SK-N-SH treated with all-trans-retinoic acid at 6 μM for 48 hours (cell line): ENCODE measurements at regions not wholly inside any gene's neighbourhood (a gene's known extent, or its start where the extent isn't known, plus 50 kb on each side); places are given as distances from the start of the nearest gene placed in this dataset.

Experiments used
- ATAC-seq: fragments of 200-7000 bp; cut with Tn5 transposase; 3 replicates; pipeline ENCODE4 v1.9.1; 2020; ENCODE audit warnings: mild to moderate bottlenecking, moderate library complexity
- ARNTL ChIP-seq: fragments of 450-650 bp; formaldehyde crosslinking; IDR thresholded peaks from 2 replicates; pipeline ENCODE4 v1.5.0; 2020; ENCODE audit warnings: low read depth, mild to moderate bottlenecking, moderate library complexity, borderline replicate concordance
- BACH2 ChIP-seq: fragments of 250-450 bp; sonication (Bioruptor Pico); IDR thresholded peaks from 2 replicates; pipeline ENCODE4 v1.9.0; 2021; ENCODE audit warnings: mild to moderate bottlenecking, borderline replicate concordance
- CSDC2 ChIP-seq: fragments of 250-450 bp; sonication (Bioruptor Pico); IDR thresholded peaks from 2 replicates; pipeline ENCODE4 v1.5.0; 2020; ENCODE audit warnings: mild to moderate bottlenecking, moderate library complexity
- GLIS3 ChIP-seq: fragments of 250-450 bp; sonication (Bioruptor Pico); IDR thresholded peaks from 2 replicates; pipeline ENCODE4 v1.5.0; 2020; ENCODE audit warnings: mild to moderate bottlenecking, moderate library complexity
- SNAI2 ChIP-seq: fragments of 250-450 bp; sonication (Bioruptor Pico); IDR thresholded peaks from 2 replicates; pipeline ENCODE4 v1.5.0; 2020; ENCODE audit warnings: mild to moderate bottlenecking, moderate library complexity
- TCF4 ChIP-seq: fragments of 250-450 bp; sonication (Bioruptor Pico); IDR thresholded peaks from 2 replicates; pipeline ENCODE4 v1.8.0; 2021; ENCODE audit warnings: mild to moderate bottlenecking, moderate library complexity, borderline replicate concordance
- TOX ChIP-seq: fragments of 250-450 bp; sonication (Bioruptor Pico); IDR thresholded peaks from 2 replicates; pipeline ENCODE4 v1.8.0; 2021; ENCODE audit warnings: mild to moderate bottlenecking, moderate library complexity, borderline replicate concordance
- ZC3H10 ChIP-seq: fragments of 250-450 bp; sonication (Bioruptor Pico); IDR thresholded peaks from 2 replicates; pipeline ENCODE4 v1.5.1; 2021; ENCODE audit warnings: mild to moderate bottlenecking, moderate library complexity
- ZFP3 ChIP-seq: fragments of 250-450 bp; sonication (Bioruptor Pico); IDR thresholded peaks from 2 replicates; pipeline ENCODE4 v1.5.0; 2020; ENCODE audit warnings: mild to moderate bottlenecking, moderate library complexity
- ZNF565 ChIP-seq: fragments of 450-650 bp; formaldehyde crosslinking; conservative IDR thresholded peaks from 2 replicates; pipeline ENCODE4 v1.5.0; 2020; ENCODE audit warnings: low read depth, mild to moderate bottlenecking, moderate library complexity
- ZNF70 ChIP-seq: fragments of 450-650 bp; formaldehyde crosslinking; IDR thresholded peaks from 2 replicates; pipeline ENCODE4 v1.5.0; 2020; ENCODE audit warnings: mild to moderate bottlenecking, moderate library complexity
- TF ChIP-seq, protein P1 (sequence below): fragments of 250-450 bp; sonication (Bioruptor Pico); IDR thresholded peaks from 2 replicates; pipeline ENCODE4 v1.5.1; 2020; ENCODE audit warnings: low read depth, mild to moderate bottlenecking, moderate library complexity

DNA sequence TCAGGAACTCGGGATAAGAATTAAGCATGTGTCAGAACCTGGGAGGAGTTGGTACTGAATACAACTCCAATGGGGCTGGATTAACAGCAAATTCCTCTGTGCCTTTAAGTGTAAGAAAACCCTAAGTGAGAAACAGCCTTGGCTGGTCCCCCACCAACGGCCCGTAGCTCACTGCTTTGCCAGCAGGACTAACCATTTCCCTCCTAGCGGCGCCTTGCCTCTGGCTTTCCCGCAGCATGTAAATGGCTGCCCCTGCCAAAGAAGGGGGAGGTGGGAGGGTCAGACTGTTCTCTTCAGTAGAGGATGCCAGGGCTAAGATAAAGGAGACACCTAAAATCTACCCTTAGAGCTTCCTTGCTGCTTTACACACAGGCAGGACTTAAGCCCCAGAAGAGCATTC lies 51.0 kb upstream of the SH3GL3 start:
- TF ChIP-seq ARNTL, result no peak
- no peak for TF ChIP-seq CSDC2 (CRISPR knock-in tag)
- TF ChIP-seq ZFP3 (CRISPR knock-in tag), result no peak
- TF ChIP-seq ZNF70, result no peak
- TF ChIP-seq GLIS3, result no peak
- no peak for TF ChIP-seq ZC3H10 (CRISPR knock-in tag)
- no peak for TF ChIP-seq SNAI2 (CRISPR knock-in tag)
- TF ChIP-seq, protein P1, sequence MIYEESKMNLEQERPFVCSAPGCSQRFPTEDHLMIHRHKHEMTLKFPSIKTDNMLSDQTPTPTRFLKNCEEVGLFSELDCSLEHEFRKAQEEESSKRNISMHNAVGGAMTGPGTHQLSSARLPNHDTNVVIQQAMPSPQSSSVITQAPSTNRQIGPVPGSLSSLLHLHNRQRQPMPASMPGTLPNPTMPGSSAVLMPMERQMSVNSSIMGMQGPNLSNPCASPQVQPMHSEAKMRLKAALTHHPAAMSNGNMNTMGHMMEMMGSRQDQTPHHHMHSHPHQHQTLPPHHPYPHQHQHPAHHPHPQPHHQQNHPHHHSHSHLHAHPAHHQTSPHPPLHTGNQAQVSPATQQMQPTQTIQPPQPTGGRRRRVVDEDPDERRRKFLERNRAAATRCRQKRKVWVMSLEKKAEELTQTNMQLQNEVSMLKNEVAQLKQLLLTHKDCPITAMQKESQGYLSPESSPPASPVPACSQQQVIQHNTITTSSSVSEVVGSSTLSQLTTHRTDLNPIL (CRISPR knock-in tag), result no peak
- TF ChIP-seq TCF4, result no peak
- no peak for TF ChIP-seq TOX (CRISPR knock-in tag)
- TF ChIP-seq BACH2 (CRISPR knock-in tag), result no peak
- no peak for TF ChIP-seq ZNF565 (CRISPR knock-in tag)
- no peak for ATAC-seq
